Gastroesophageal sphincter (tissue), 3 donors: ENCODE measurements at regions not wholly inside any gene's neighbourhood (a gene's known extent, or its start where the extent isn't known, plus 50 kb on each side); places are given as distances from the start of the nearest gene placed in this dataset.

Experiments used
- CTCF ChIP-seq, 4 experiments: fragments of 200-600 bp in 2 of 4; fragments of 450-650 bp in 2 of 4; sonication (generic) in 1 of 4; IDR thresholded peaks; one replicate each; pipeline ENCODE4 v1.5.1; 2017 to 2019; ENCODE audit warnings: antibody characterized with exemption in 4 of 4, mild to moderate bottlenecking in 2 of 4, moderate library complexity in 2 of 4
- EP300 ChIP-seq: sonication (generic); formaldehyde crosslinking; IDR thresholded peaks from one replicate; pipeline ENCODE4 v1.6.1; 2017; ENCODE audit warnings: antibody characterized with exemption, mild to moderate bottlenecking
- POLR2A ChIP-seq, 2 donors: fragments of 450-650 bp; IDR thresholded peaks; one replicate each; pipeline ENCODE4 v1.6.1; 2017; ENCODE audit warnings: antibody characterized with exemption in 2 of 2, mild to moderate bottlenecking in 2 of 2, moderate library complexity in 1 of 2
- POLR2AphosphoS5 ChIP-seq: sonication (generic); formaldehyde crosslinking; IDR thresholded peaks from one replicate; pipeline ENCODE4 v1.6.1; 2017; ENCODE audit warnings: antibody characterized with exemption

GRCh38 chr2:120897399-120897798 is 161.7 kb downstream of the GLI2 start:
- TF ChIP-seq CTCF (IDR thresholded peaks at IDR 0.05) = no peak
- TF ChIP-seq POLR2A (IDR thresholded peaks at IDR 0.05) = no peak
- no peak for TF ChIP-seq POLR2AphosphoS5
- no peak for TF ChIP-seq EP300
